WERI-Rb-1 (cell line): ENCODE measurements at regions not wholly inside any gene's neighbourhood (a gene's known extent, or its start where the extent isn't known, plus 50 kb on each side); places are given as distances from the start of the nearest gene placed in this dataset.
"Not testable (repeated sequence)": the region's sequence is repeated elsewhere in the genome, so short reads cannot be mapped to it uniquely, and the experiment has no call there.

Source experiments
- DNase-seq: peaks from one replicate; pipeline ENCODE4 v3.0.0-alpha.2; 2020
- H3K27ac ChIP-seq: fragments of 250-450 bp; sonication (Bioruptor Pico); 2 replicates; pipeline ENCODE4 v1.5.1; 2020; ENCODE audit warnings: mild to moderate bottlenecking, moderate library complexity
- H3K27me3 ChIP-seq: fragments of 250-450 bp; sonication (Bioruptor Pico); 2 replicates; pipeline ENCODE4 v1.5.1; 2021; ENCODE audit warnings: mild to moderate bottlenecking, low read depth, moderate library complexity; ENCODE audit not compliant: insufficient read depth, severe bottlenecking
- H3K36me3 ChIP-seq: fragments of 250-450 bp; sonication (Bioruptor Pico); 2 replicates; pipeline ENCODE4 v1.5.1; 2020; ENCODE audit warnings: mild to moderate bottlenecking, moderate library complexity
- H3K4me3 ChIP-seq: 2 replicates; pipeline ENCODE4 v1.5.1; 2011; ENCODE audit warnings: low read depth, mild to moderate bottlenecking, control low read depth, low read length
- H3K9me3 ChIP-seq: fragments of 250-450 bp; sonication (Bioruptor Pico); 2 replicates; pipeline ENCODE4 v1.5.1; 2021; ENCODE audit warnings: mild to moderate bottlenecking, moderate library complexity; ENCODE audit not compliant: severe bottlenecking
- TF ChIP-seq, protein P1 (sequence below): IDR thresholded peaks from 2 replicates; pipeline ENCODE4 v1.5.1; 2011; ENCODE audit warnings: low read depth, mild to moderate bottlenecking, control low read depth, inconsistent platforms, low read length

DNA sequence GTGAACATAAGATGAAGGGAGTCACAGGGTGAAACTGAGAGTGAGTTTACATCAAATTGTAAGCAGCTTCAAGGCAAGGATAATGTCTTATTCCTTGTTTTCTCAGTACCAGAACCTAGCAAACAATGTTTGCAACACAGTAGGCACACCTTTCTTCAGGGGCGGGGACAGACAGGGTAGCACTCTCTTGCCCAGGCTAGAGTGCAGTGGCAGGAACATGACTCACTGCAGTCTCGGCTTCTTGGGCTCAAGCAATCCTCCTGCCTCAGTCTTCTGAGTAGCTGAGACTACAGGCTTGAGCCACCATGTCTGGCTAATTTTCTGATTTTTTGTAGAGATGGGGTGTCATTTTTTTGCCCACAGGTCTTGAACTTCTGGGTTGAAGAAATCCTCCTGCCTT lies 299.8 kb downstream of the CD83 start:
- no peaks in the 10 kb centered on the region for H3K36me3 ChIP-seq
- H3K9me3 ChIP-seq, result no peaks in the 10 kb centered on the region
- no peak overlapping the region for H3K4me3 ChIP-seq
- no peak for DNase-seq
- H3K27ac ChIP-seq, result no peak overlapping the region
- H3K27me3 ChIP-seq, result no peaks in the 10 kb centered on the region
- TF ChIP-seq, protein P1, sequence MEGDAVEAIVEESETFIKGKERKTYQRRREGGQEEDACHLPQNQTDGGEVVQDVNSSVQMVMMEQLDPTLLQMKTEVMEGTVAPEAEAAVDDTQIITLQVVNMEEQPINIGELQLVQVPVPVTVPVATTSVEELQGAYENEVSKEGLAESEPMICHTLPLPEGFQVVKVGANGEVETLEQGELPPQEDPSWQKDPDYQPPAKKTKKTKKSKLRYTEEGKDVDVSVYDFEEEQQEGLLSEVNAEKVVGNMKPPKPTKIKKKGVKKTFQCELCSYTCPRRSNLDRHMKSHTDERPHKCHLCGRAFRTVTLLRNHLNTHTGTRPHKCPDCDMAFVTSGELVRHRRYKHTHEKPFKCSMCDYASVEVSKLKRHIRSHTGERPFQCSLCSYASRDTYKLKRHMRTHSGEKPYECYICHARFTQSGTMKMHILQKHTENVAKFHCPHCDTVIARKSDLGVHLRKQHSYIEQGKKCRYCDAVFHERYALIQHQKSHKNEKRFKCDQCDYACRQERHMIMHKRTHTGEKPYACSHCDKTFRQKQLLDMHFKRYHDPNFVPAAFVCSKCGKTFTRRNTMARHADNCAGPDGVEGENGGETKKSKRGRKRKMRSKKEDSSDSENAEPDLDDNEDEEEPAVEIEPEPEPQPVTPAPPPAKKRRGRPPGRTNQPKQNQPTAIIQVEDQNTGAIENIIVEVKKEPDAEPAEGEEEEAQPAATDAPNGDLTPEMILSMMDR, result no peak

DNA sequence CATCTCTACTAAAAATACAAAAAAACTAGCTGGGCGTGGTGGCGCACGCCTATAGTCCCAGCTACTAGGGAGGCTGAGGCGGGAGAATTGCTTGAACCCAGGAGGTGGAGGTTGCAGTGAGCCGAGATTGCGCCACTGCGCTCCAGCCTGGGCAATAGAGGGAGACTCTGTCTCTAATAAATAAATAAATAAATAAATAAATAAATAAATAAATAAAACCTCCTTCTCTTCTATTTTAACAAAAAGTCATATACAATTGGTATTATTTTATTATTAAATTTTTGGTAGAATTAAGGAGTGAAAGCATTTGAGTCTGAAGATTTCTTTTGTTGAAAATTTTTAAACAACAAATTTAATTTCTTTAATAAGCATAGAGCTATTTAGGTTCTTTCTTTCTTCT lies 301.7 kb downstream of the CD83 start:
- H3K27ac ChIP-seq, H3K36me3 ChIP-seq, H3K9me3 ChIP-seq, DNase-seq, H3K4me3 ChIP-seq, H3K27me3 ChIP-seq: not testable (repeated sequence)

DNA sequence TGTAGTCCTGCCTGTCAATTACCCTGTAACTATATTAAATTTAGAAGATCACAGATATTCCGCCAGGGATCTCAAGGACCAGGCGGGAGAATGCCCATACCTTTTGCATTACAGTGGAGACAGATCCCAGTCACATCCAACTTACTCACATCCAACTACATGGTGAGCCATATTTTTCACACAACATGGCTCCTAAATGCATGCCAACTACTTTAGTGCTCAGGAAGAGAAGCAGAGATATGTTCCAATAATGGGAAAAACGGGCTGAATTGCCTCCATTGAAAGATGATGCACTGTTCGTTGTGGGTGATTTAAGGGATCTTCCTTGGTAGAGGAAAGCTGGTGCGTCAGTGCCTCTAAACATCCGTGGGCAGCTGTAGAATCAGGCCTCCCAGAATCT lies 304.5 kb downstream of the CD83 start:
- no peaks in the 10 kb centered on the region for H3K36me3 ChIP-seq
- TF ChIP-seq, protein P1, result no peak
- no peaks in the 10 kb centered on the region for H3K27me3 ChIP-seq
- H3K4me3 ChIP-seq, result no peak overlapping the region
- DNase-seq, result no peak
- no peaks in the 10 kb centered on the region for H3K9me3 ChIP-seq
- no peak overlapping the region for H3K27ac ChIP-seq

DNA sequence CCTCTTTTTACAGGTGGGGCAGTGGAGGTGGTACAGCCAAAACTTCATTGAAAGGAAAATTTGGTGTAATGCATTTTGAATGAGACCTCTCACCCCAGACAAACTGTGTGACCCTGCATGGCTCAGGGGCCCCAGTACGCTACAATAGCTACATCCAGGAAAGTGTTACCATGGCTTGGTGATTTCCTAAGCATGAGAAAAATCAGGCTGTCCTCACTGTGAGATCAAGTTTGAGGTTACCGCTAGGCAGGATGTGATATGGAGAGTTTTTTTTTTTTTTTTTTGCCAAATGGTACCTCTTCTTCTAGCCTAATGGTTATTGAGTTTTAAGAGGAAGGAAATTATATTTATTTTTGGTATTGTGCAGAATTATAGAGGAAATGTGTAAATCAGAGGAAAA lies 305.3 kb downstream of the CD83 start:
- no peak for DNase-seq
- Histone ChIP-seq H3K9me3 (no peaks in the 10 kb centered on the region), H3K36me3 (no peaks in the 10 kb centered on the region), H3K4me3 (no peak overlapping the region), H3K27me3 (no peaks in the 10 kb centered on the region), H3K27ac (no peak overlapping the region)
- TF ChIP-seq, protein P1, result no peak

DNA sequence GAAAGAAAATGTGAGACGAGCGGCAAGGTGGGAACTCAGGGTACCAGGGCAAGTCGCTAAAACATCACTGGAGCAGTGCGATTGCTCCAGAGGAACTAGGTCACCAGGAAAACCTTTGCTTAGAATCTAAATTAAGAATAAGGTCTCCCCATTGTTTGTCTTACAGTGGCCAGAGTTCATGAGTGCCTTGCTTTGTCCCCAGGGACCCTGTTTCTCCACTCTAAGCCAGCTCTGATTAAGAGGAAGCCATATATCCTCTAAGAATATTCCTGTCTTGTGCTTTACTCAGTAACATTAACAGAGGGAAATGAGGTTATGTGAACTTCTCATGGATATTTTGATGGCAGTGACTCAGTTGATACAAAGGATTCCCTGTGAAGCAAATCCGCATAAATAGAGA lies 305.8 kb downstream of the CD83 start:
- no peak overlapping the region for H3K4me3 ChIP-seq
- no peak for DNase-seq
- H3K27ac ChIP-seq, result no peak overlapping the region
- no peaks in the 10 kb centered on the region for H3K27me3 ChIP-seq
- H3K9me3 ChIP-seq, result no peaks in the 10 kb centered on the region
- H3K36me3 ChIP-seq, result no peaks in the 10 kb centered on the region
- TF ChIP-seq, protein P1, result no peak

DNA sequence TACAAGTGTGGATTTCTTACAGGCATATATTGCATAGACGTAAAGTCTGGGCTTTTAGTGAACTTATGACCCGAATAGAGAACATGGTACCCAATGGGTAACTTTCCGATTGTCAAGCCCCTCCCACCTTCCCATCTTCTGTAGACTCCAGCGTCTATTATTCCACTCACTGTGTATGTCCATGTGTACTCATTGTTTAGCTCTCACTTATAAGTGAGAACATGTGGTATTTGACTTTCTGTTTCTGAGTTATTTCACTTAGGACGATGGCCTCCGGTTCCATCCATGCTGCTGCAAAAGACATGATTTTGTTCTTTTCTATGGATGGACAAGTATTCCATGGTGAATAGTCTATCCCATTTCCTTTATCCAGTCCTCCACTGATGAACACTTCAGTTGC lies 306.4 kb downstream of the CD83 start:
- DNase-seq, result no peak
- TF ChIP-seq, protein P1, result no peak
- Histone ChIP-seq H3K36me3 (no peaks in the 10 kb centered on the region), H3K27ac (no peak overlapping the region), H3K9me3 (no peaks in the 10 kb centered on the region), H3K4me3 (no peak overlapping the region), H3K27me3 (no peaks in the 10 kb centered on the region)
